GM18870 (cell line): ENCODE measurements at regions not wholly inside any gene's neighbourhood (a gene's known extent, or its start where the extent isn't known, plus 50 kb on each side); places are given as distances from the start of the nearest gene placed in this dataset.
"Not testable (repeated sequence)": the region's sequence is repeated elsewhere in the genome, so short reads cannot be mapped to it uniquely, and the experiment has no call there.

Experiments used
- ATAC-seq: cut with Tn5 transposase; IDR thresholded peaks from one replicate; pipeline ENCODE4 v1.9.1; 2021; ENCODE audit warnings: moderate library complexity; ENCODE audit not compliant: unreplicated experiment

DNA sequence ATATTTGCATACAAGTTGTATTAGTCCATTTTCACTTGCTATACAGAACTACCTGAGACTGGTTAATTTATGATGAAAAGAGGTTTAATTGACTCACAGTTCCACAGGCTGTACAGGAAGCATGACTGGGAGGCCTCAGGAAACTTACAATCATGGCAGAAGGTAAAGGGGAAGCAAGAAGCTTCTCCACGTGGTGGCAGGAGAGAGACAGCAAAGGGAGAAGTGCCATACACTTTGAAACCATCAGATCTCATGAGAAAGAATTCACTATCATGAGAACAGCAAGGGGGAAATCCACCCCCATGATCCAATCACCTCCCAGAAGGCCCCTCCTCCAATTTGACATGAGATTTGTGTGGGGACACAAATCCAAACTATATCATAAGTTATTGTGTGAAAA, 506.7 kb upstream of the DPH6 start:
- ATAC-seq, result not testable (repeated sequence)

DNA sequence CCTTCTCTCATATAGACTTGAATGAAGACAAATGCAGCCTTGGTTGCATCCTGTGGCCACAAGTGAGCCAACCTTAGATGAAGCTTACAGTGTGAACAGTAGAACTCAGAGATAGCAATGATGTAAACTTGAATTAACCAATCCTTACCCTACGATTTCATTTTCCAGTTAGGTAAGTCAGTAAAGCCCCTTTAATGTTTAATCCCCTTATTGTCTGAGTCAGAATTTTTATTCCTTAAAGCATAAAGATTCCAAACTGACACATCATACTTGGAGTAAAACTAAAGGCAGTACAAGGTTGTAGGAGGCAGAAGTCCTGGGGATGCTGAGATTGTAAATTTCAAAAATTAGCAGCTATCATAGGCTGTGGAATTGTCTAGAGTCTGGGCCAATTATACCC, 507.8 kb upstream of the DPH6 start:
- ATAC-seq, result no peak

- ATAC-seq, result no peak
Measured at GRCh38 chr15:36059596-36059995, 513.6 kb upstream of the DPH6 start.

DNA sequence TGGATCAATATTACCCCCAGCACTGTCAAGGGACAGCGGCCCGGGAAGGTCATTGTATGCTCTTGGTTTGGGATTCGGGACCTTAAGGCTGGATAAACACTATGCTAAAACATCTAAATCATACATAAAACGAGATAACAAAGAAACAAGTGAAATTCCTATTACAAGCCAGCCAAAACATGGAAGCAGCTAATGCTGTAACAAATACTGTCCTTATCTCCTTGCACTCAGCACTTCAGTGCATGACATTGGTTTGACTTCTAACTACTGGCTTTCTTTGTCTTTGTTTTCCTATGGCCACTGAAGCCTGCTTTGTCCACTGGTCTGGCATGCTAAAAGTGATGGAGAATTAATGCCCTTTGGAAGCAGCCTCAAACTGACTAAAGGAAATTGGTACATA, 516.4 kb upstream of the DPH6 start:
- no peak for ATAC-seq

DNA sequence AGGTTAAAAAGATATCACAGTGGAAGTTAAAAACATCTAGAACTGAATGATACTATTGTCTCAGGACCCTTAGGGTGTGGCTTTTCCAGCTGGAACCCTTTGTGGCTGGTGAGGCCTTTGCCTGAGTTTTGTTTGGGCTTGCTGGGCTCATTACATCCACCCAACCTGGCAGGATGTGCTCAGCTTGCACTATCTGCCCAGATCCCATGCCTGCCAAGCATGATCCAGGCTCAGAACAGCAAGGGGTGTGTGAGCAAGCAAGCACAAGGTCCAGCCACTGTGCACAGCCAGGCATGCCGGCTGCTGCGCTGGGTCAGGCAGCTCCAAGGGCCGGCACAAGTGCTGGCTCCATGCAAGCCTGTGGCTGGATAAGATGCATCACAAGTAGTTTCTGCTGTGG, 512.7 kb upstream of the CDIN1 start:
- no peak for ATAC-seq

DNA sequence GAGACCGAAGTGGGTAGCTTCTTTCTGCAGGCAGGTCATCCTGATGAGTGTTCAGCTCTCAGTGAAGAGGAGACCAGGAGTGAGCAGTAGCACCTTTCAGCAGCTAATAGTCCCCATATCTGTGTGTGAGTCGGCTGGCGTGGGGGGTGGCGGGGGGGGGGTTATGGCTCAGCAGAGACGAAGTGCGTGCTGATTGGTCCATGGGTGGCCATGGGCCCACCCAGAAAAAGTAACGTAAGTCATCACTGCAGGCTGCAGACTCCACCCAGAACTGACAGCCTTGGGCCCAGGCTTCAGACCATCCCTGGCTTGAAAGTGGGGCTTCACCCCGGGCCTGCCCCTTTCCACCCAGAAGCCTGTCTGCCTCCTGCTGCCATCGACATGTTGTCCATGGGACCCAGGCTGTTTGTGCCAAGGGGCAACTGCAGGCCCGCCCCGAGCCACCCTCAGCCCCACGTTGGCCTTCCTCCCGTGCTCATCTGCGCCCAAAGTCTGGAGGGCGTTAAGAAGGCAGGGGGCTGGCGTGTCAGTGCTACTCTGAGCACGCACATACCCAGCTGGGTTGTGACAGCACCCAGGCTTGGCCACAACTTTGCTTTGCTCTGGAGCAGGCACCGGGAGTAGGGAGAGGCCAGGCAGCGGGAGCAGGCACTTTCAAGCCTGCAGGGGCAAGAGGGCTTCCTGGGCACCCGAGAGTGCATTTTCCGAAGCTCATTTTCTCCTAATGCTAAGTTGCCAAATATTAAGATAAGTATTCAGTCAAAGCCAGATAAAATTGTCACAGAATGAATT, 511.7 kb upstream of the CDIN1 start:
- ATAC-seq, result no peak

DNA sequence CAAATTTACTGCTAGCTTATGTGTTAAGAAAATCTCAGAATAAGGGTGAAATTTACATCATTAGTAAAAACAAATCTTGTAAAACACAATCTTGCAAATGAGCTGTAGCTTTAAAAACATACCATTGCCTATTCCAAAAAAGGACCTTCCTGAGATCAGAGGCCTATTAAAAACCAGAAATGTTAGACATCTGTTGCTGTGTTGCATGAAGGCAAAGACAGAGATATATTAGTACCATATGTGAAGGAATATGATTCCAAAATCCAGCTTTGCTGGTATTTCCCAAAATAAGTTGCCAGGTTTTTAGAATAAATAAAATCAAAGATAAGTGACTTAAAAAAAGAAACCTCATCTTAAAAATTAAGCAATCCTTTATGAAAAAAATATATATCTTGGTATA, 504.1 kb upstream of the CDIN1 start:
- no peak for ATAC-seq

DNA sequence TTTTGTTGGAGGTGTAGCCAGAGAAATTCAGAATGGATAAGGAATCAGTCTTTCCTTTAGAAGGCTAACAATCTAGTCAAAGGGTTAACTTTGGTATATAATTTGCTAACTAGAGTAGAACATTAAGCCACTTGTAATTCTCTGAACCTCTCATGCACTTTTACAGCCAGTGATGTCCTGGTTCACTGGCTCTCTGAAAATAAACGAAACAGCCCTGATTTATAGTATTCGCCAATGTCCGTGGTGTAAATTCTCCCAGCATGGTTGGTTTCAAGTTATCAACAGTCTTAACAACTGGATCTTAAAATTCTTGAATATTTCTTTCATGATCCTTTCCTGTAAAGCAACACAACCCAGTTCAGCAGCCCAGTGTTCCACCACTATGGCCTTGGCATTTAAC, 500.4 kb upstream of the CDIN1 start:
- no peak for ATAC-seq

- ATAC-seq, result no peak
Measured at GRCh38 chr15:36080759-36081158, 498.7 kb upstream of the CDIN1 start.

- ATAC-seq, result no peak
Measured at GRCh38 chr15:36090286-36090946, 489.0 kb upstream of the CDIN1 start.

- no peak for ATAC-seq
Measured at GRCh38 chr15:36106640-36107335, 472.6 kb upstream of the CDIN1 start.

- no peak for ATAC-seq
Measured at GRCh38 chr15:36108541-36108940, 470.9 kb upstream of the CDIN1 start.

- ATAC-seq, result no peak
Measured at GRCh38 chr15:36109943-36110658, 469.3 kb upstream of the CDIN1 start.

- no peak for ATAC-seq
Measured at GRCh38 chr15:36110659-36110993, 468.8 kb upstream of the CDIN1 start.

GRCh38 chr15:36117296-36117787, 462.1 kb upstream of the CDIN1 start:
- no peak for ATAC-seq

DNA sequence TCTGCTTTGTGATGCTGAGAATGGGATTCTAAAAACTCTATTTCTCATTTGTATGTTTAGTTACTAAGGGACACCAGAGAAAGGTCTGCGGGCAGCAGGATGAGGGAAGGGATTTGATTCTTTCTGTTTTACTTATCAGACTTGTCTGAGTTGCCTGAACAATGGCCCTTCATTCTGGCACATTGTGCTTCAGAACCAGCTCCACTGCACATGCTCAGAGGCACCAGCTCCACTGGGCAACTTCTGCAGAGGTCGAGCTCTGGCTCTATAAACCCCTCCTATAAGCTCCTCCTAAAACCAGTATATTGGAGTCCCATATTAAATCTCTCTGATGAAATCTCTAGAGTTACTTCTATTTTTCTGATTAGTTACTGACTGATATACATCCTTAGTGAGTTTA, 453.2 kb upstream of the CDIN1 start:
- no peak for ATAC-seq

GRCh38 chr15:36130641-36131310, 448.6 kb upstream of the CDIN1 start:
- ATAC-seq, result no peak

GRCh38 chr15:36133742-36134141, 445.7 kb upstream of the CDIN1 start:
- no peak for ATAC-seq

DNA sequence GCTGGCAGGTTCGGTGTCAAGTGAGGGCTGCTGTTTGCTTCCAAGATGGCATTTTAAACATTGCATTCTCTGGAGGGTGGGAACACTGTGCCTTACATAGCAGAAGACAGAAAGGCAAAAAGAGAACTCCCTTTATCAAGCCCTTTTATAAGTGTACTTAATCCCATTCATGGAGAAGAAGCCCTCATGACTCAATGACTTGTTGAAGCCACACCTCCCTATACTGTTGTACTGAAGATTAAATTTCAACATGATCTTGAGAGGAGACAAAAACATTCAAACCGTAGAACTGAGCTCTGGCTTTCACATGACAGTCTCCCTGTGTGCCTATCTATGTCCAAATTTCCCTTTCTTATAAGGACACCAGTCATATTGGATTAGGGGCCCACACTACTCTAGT, 443.4 kb upstream of the CDIN1 start:
- ATAC-seq, result no peak

GRCh38 chr15:36152936-36153335, 426.5 kb upstream of the CDIN1 start:
- ATAC-seq, result no peak
